ENCODE measurements at regions not wholly inside any gene's neighbourhood (a gene's known extent, or its start where the extent isn't known, plus 50 kb on each side); places are given as distances from the start of the nearest gene placed in this dataset.
"Not testable (repeated sequence)": the region's sequence is repeated elsewhere in the genome, so short reads cannot be mapped to it uniquely, and the experiment has no call there.

DNA sequence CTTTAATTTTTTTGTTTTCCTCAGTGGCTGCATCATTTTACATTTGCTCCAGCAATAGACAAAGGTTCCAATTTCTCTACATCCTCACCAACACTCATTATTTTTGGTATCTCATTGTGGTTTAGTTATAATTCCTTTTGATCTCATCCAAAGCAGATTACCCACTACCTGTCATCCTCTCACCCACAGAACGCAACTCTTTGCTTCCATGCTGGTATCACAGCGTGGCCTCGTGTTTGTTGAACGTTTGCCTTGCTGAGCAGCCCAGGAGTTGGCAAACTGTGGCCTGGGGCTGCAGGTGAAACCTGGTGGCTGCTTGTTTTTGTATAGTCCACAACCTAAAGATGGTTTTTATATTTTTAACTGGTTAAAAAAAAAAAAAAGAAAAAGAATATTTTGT is 181.9 kb downstream of the BCAS1 start:
- Histone ChIP-seq H3K27ac (no peak overlapping the region), H3K4me3 (no peak overlapping the region), H3K9me3 (no peaks in the 10 kb centered on the region), H3K27me3 (no peaks in the 10 kb centered on the region), H3K36me3 (no peaks in the 10 kb centered on the region), H3K4me1 (no peaks in the 10 kb centered on the region)
- TF ChIP-seq, protein P1, sequence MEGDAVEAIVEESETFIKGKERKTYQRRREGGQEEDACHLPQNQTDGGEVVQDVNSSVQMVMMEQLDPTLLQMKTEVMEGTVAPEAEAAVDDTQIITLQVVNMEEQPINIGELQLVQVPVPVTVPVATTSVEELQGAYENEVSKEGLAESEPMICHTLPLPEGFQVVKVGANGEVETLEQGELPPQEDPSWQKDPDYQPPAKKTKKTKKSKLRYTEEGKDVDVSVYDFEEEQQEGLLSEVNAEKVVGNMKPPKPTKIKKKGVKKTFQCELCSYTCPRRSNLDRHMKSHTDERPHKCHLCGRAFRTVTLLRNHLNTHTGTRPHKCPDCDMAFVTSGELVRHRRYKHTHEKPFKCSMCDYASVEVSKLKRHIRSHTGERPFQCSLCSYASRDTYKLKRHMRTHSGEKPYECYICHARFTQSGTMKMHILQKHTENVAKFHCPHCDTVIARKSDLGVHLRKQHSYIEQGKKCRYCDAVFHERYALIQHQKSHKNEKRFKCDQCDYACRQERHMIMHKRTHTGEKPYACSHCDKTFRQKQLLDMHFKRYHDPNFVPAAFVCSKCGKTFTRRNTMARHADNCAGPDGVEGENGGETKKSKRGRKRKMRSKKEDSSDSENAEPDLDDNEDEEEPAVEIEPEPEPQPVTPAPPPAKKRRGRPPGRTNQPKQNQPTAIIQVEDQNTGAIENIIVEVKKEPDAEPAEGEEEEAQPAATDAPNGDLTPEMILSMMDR (IDR thresholded peaks at IDR 0.05) = no peak
- TF ChIP-seq POLR2A (IDR thresholded peaks at IDR 0.05) = no peak
- intact Hi-C loops (cut with DNase I) = no loop called here
- ATAC-seq = no peak
- no peak for DNase-seq
- WGBS (ENCODE audit: insufficient coverage, low coverage, low lambda C conversion rate, missing lambda C conversion rate) = 56% methylated on average over 4 of the region's 4 CpGs

- Histone ChIP-seq H3K4me1 (no peaks in the 10 kb centered on the region), H3K36me3 (no peaks in the 10 kb centered on the region), H3K27me3 (no peaks in the 10 kb centered on the region), H3K4me3 (no peak overlapping the region), H3K27ac (no peak overlapping the region), H3K9me3 (no peaks in the 10 kb centered on the region)
- DNase-seq = no peak
- intact Hi-C loops (cut with DNase I) = no loop called here
- TF ChIP-seq POLR2A (IDR thresholded peaks at IDR 0.05) = no peak
- TF ChIP-seq, protein P1 (IDR thresholded peaks at IDR 0.05) = no peak
- ATAC-seq = no peak
- WGBS (ENCODE audit: insufficient coverage, low coverage, low lambda C conversion rate, missing lambda C conversion rate) = 93% methylated on average over 10 of the region's 10 CpGs
Measured at GRCh38 chr20:53887973-53888372, 182.4 kb downstream of the BCAS1 start.

DNA sequence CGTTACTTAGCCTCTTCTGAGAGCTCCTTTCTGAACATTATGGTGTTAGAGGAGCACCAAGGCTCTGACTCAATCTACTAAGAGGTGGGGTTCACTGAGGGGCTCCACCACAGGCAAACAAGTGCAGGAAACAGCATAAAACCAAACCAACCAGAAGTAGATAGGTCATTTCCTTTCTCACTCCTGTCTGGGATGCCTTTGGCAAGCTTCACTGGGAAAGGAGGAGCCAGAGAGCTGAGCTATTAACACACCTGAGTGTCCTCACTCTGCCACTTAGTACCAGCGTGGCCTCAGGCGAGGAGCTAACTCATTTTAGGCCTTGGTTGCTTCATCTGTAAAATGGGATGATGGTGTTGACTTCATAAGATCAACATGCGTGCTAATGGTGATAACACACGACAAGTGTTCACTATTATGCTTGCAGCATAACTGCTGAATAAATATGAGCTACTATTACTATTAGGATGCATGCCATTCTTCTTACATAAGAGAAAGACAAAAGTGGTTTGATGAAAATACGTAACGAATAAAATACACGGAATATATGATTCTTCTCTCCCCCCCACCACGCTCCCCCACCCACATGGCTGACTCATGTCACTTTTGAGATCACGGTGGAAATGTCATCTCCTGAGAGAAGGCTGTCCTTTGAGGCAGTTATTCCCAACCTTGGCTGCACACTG is 185.4 kb downstream of the BCAS1 start:
- intact Hi-C loops (cut with DNase I) = no loop called here
- DNase-seq = no peak
- ATAC-seq = no peak
- no peaks in the 10 kb centered on the region for H3K9me3 ChIP-seq
- H3K27me3 ChIP-seq = no peaks in the 10 kb centered on the region
- no peak overlapping the region for H3K27ac ChIP-seq
- H3K4me1 ChIP-seq = no peaks in the 10 kb centered on the region
- H3K4me3 ChIP-seq = no peak overlapping the region
- TF ChIP-seq POLR2A (IDR thresholded peaks at IDR 0.05) = no peak
- TF ChIP-seq, protein P1 (IDR thresholded peaks at IDR 0.05) = no peak
- 77% methylated on average over 8 of the region's 10 CpGs for WGBS (ENCODE audit: insufficient coverage, low coverage, low lambda C conversion rate, missing lambda C conversion rate)
- H3K36me3 ChIP-seq = no peaks in the 10 kb centered on the region

GRCh38 chr20:53883098-53883911 is 187.1 kb downstream of the BCAS1 start:
- ATAC-seq (no peak), DNase-seq (no peak)
- Histone ChIP-seq H3K9me3 (no peaks in the 10 kb centered on the region), H3K4me3 (no peak overlapping the region), H3K4me1 (peaks cover 0 to 10% (median 3%) of the 10 kb centered on the region in 4 donors), H3K27ac (no peak overlapping the region), H3K27me3 (no peaks in the 10 kb centered on the region), H3K36me3 (no peaks in the 10 kb centered on the region)
- WGBS (ENCODE audit: insufficient coverage, low coverage, low lambda C conversion rate, missing lambda C conversion rate) = 86% methylated on average over 5 of the region's 5 CpGs
- TF ChIP-seq POLR2A (IDR thresholded peaks at IDR 0.05) = no peak
- intact Hi-C loops (cut with DNase I) = no loop called here

DNA sequence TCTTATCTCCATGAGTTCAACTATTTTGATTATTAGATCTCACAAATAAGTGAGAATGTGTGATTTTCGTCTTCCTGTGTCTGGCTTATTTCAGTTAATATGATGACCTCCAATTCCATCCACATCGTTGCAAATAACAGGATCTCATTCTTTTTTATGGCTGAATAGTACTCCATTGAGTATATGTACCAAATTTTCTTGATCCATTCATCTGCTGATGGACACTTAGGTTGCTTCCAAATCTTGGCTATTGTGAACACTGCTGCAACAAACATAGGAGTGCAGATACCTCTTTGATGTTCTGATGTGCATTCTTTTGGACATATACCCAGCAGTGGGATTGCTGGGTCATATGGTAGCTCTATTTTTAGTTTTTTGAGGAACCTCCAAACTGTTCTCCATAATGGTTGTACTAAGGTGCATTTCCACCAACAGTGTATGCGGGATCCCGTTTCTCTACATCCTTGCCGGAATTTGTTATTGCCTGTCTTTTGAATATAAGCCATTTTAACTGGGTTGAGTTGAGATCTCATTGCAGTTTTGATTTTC is 187.9 kb downstream of the BCAS1 start:
- DNase-seq; H3K27me3 ChIP-seq; H3K9me3 ChIP-seq; ATAC-seq; H3K4me3 ChIP-seq; H3K27ac ChIP-seq; H3K36me3 ChIP-seq; intact Hi-C loops (cut with DNase I): not testable (repeated sequence)
- WGBS (ENCODE audit: insufficient coverage, low coverage, low lambda C conversion rate, missing lambda C conversion rate) = 94% methylated on average over 5 of the region's 5 CpGs
- peaks cover 0 to 13% (median 3%) of the 10 kb centered on the region in 4 donors for H3K4me1 ChIP-seq

Data from right lobe of liver (tissue), 6 donors.